Mucosa of descending colon (tissue), 3 donors: ENCODE measurements at regions not wholly inside any gene's neighbourhood (a gene's known extent, or its start where the extent isn't known, plus 50 kb on each side); places are given as distances from the start of the nearest gene placed in this dataset.
A peak's percentile ranks its signal among the peaks of the same experiment; 100 is the strongest.
"Not testable (repeated sequence)": the region's sequence is repeated elsewhere in the genome, so short reads cannot be mapped to it uniquely, and the experiment has no call there.

Experiments
- ATAC-seq: fragments of 200-7000 bp; cut with Tn5 transposase; one replicate; pipeline ENCODE4 v1.9.1; 2020; ENCODE audit warnings: mild to moderate bottlenecking, moderate library complexity
- DNase-seq, 3 donors: peaks; one replicate each; pipeline ENCODE4 v3.0.0-alpha.2; 2020
- H3K36me3 ChIP-seq: fragments of 200-600 bp; one replicate; pipeline ENCODE4 v1.8.0; 2021; ENCODE audit warnings: low read depth, mild to moderate bottlenecking
- H3K4me1 ChIP-seq: fragments of 200-600 bp; one replicate; pipeline ENCODE4 v1.8.0; 2021; ENCODE audit warnings: low read depth, mild to moderate bottlenecking
- H3K4me3 ChIP-seq: fragments of 200-600 bp; one replicate; pipeline ENCODE4 v1.8.0; 2021; ENCODE audit warnings: mild to moderate bottlenecking
- H3K9me3 ChIP-seq: fragments of 200-600 bp; one replicate; pipeline ENCODE4 v1.8.0; 2021; ENCODE audit warnings: mild to moderate bottlenecking
- intact Hi-C, 2 donors: fragments of 100-400 bp; cut with DNase I in 1 of 2; cut with micrococcal nuclease in 1 of 2; formaldehyde crosslinking; loops; one replicate each; pipeline versions ENCODE4 v1.11.0 to v1.11.1; 2022; cut with DNase I, micrococcal nuclease
- TF ChIP-seq, protein P1 (sequence below): fragments of 200-600 bp; IDR thresholded peaks from one replicate; pipeline ENCODE4 v1.8.0; 2022; ENCODE audit warnings: antibody characterized with exemption, mild to moderate bottlenecking
- donor health status: DM: no; HTN: no; CAD: no; lungs with moderate emphysema.
- donor health status: DM: no; HTN: no; CAD: no.
- donor health status: DM: no; HTN: yes; CAD: no.

DNA sequence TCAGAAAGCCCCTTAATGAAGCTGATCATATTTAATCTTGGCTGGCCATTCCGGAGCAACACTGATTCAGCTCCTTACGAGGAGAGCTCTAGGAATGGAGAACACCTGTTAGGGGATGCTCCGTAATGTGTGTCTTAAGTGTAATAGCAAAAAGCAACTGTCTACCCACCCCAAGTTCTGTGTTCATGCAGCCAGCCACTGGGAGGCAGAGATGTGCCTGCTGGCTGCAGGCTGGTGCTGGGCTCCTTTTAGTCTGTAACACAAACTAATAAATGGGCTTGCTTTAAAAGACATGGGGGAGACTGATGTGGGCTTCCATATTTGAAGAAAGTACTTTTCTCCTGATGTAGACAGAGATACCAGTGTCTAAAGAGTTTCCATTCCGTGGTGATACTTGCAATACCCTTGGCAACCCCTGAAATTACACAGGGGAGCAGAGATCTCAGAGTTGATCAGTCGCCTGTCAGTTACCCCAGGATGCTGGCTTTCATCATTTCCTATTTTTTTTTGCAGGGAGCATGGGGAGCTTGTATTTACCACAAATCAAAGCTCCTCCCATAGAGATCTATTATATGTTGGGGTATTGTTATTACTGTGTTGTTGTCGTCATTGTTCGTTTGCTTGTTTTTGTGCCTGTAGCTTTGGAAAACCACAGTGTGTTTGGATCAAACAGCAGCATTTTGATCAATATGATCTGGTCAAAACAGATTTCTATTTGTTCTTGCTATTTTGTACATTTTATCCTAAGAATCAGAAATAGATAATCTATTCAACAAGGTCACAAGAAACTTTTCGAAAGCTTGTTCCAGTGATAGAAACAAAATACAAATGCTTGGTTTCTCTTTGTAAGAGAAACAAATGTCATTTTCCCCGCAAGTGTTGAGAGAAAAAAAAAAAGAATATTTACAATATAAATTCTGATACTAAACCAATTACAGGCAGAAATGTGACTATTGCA, 65.8 kb downstream of the MTX3 start:
- ATAC-seq: no peak

DNA sequence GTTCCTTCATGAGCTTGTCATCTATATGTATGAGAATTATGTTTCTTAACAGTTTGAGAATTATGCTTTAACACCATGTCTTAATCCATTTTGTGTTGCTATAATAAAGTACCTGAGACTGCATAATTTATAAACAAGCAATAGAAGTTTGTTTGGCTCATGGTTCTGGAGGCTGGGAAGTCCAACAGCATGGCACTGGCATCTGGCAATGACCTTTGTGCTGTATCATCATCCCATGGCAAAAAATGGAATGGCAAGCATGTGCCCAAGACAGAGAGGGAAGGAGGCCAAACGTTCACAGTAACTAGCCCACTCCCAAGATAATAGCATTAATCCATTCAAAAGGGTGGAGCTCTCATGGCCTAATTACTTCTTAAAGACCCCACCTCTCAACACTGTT, 67.6 kb downstream of the MTX3 start:
- Histone ChIP-seq H3K4me1 (no peaks in the 10 kb centered on the region), H3K9me3 (no peaks in the 10 kb centered on the region), H3K4me3 (no peak overlapping the region), H3K36me3 (no peaks in the 10 kb centered on the region)
- DNase-seq (no peak), ATAC-seq (no peak)
- TF ChIP-seq, protein P1, sequence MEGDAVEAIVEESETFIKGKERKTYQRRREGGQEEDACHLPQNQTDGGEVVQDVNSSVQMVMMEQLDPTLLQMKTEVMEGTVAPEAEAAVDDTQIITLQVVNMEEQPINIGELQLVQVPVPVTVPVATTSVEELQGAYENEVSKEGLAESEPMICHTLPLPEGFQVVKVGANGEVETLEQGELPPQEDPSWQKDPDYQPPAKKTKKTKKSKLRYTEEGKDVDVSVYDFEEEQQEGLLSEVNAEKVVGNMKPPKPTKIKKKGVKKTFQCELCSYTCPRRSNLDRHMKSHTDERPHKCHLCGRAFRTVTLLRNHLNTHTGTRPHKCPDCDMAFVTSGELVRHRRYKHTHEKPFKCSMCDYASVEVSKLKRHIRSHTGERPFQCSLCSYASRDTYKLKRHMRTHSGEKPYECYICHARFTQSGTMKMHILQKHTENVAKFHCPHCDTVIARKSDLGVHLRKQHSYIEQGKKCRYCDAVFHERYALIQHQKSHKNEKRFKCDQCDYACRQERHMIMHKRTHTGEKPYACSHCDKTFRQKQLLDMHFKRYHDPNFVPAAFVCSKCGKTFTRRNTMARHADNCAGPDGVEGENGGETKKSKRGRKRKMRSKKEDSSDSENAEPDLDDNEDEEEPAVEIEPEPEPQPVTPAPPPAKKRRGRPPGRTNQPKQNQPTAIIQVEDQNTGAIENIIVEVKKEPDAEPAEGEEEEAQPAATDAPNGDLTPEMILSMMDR: no peak
- intact Hi-C loops: no loop called here

More for the DNA sequence above, 65.8 kb downstream of the MTX3 start:
- Histone ChIP-seq H3K36me3 (no peaks in the 10 kb centered on the region), H3K4me1 (no peaks in the 10 kb centered on the region), H3K4me3 (no peak overlapping the region), H3K9me3 (no peaks in the 10 kb centered on the region)
- TF ChIP-seq, protein P1: no peak
- intact Hi-C loops: no loop called here
- DNase-seq: peak in 1 of 3 donors; percentile 2

DNA sequence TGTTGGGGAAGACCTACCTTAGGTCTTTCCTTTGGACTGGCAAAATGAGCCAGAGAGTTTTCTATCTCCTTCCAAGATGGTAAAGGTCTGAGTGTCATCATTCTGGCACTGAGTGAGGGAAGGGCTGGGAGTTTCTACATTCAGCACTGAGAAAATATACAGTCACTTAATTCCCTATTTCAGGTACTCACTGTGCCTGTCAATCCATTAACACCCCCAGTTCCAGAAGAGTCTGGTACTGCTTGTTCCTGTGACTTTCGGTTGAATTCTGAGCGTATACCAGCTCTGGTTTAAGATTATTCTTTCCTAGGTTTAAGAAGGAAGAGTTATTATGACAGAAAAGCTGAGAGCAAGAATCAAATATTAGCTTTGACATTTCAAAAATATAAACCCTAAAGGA, 68.4 kb downstream of the MTX3 start:
- TF ChIP-seq, protein P1: no peak
- no peak for ATAC-seq
- Histone ChIP-seq H3K4me3 (no peak overlapping the region), H3K36me3 (no peaks in the 10 kb centered on the region), H3K4me1 (no peaks in the 10 kb centered on the region), H3K9me3 (no peaks in the 10 kb centered on the region)
- intact Hi-C loops: no loop called here
- no peak for DNase-seq

DNA sequence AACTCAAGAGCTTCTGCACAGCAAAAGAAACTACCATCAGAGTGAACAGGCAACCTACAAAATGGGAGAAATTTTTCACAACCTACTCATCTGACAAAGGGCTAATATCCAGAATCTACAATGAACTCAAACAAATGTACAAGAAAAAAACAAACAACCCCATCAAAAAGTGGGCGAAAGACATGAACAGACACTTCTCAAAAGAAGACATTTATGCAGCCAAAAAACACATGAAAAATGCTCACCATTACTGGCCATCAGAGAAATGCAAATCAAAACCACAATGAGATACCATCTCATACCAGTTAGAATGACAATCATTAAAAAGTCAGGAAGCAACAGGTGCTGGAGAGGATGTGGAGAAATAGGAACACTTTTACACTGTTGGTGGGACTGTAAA, 83.6 kb downstream of the MTX3 start:
- H3K9me3 ChIP-seq, DNase-seq, H3K4me1 ChIP-seq, H3K36me3 ChIP-seq, H3K4me3 ChIP-seq, ATAC-seq, intact Hi-C loops: not testable (repeated sequence)

DNA sequence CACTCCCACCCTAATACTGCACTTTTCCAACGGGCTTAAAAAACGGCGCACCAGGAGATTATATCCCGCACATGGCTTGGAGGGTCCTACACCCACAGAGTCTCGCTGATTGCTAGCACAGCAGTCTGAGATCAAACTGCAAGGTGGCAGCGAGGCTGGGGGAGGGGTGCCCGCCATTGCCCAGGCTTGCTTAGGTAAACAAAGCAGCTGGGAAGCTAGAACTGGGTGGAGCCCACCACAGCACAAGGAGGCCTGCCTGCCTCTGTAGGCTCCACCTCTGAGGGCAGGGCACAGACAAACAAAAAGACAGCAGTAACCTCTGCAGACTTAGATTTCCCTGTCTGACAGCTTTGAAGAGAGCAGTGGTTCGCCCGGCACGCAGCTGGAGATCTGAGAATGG, 88.5 kb downstream of the MTX3 start:
- not testable (repeated sequence) for ATAC-seq, DNase-seq

DNA sequence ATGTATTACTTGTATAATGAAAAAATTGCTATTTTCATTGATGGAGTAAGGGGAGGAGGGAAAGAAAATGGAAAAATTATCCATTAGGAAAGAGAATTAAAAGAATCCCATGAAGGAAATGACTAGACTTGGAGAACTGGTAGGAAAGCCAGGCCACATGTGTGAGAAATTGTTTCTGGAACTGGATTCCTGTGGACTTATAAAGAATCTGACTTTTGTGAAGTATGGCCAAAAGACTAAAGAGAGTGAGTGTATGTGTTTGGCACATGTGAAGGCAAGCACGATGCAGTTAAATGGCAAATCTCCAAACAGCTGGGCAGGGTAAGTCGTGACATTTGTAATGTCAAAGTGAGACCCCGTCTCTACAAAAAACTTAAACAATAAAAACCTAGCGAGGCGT, 89.4 kb downstream of the MTX3 start:
- Histone ChIP-seq H3K4me3 (no peak overlapping the region), H3K4me1 (no peaks in the 10 kb centered on the region), H3K36me3 (no peaks in the 10 kb centered on the region), H3K9me3 (no peaks in the 10 kb centered on the region)
- ATAC-seq (no peak), DNase-seq (no peak)
- intact Hi-C loops: no loop called here
- TF ChIP-seq, protein P1: no peak

More for the DNA sequence above, 88.5 kb downstream of the MTX3 start:
- H3K36me3 ChIP-seq, H3K4me3 ChIP-seq, H3K9me3 ChIP-seq, intact Hi-C loops, H3K4me1 ChIP-seq: not testable (repeated sequence)
